Fibroblast of lung (primary cell): ENCODE measurements at regions not wholly inside any gene's neighbourhood (a gene's known extent, or its start where the extent isn't known, plus 50 kb on each side); places are given as distances from the start of the nearest gene placed in this dataset.

ENCODE experiments used
- EZH2 ChIP-seq: IDR thresholded peaks from 2 replicates; pipeline ENCODE4 v1.5.1; 2012; ENCODE audit warnings: low read length, control low read depth, mild to moderate bottlenecking; ENCODE audit errors: missing control alignments
- TF ChIP-seq, protein P1 (sequence below), 2 donors: IDR thresholded peaks in 1 of 2; conservative IDR thresholded peaks in 1 of 2; 1 replicate in 1 of 2; 2 replicates in 1 of 2; pipeline ENCODE4 v1.5.1; 2011 to 2012; ENCODE audit warnings: low read length in 2 of 2, control low read depth in 1 of 2, inconsistent platforms in 1 of 2, low read depth in 1 of 2, mild to moderate bottlenecking in 1 of 2

DNA sequence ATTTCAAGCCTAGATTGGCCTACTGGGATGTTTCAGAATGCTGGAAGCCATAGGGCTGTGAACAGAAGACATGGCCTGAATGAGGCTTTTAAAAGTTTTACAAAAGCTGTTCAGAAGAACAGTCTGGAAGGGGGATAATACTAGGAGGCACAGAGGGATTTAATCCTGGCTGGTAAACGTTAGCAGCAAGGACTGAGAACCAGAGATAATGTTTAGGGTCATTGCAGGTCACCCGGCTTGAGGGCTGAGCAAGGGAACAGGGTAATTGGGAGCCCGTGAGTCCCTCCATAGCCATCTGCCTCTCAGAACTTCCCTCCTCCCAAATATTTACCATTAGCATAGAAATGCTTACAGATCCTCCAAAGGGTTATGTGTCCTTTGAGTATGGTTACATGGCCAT lies 765.4 kb downstream of the TMEM182 start:
- TF ChIP-seq, protein P1, sequence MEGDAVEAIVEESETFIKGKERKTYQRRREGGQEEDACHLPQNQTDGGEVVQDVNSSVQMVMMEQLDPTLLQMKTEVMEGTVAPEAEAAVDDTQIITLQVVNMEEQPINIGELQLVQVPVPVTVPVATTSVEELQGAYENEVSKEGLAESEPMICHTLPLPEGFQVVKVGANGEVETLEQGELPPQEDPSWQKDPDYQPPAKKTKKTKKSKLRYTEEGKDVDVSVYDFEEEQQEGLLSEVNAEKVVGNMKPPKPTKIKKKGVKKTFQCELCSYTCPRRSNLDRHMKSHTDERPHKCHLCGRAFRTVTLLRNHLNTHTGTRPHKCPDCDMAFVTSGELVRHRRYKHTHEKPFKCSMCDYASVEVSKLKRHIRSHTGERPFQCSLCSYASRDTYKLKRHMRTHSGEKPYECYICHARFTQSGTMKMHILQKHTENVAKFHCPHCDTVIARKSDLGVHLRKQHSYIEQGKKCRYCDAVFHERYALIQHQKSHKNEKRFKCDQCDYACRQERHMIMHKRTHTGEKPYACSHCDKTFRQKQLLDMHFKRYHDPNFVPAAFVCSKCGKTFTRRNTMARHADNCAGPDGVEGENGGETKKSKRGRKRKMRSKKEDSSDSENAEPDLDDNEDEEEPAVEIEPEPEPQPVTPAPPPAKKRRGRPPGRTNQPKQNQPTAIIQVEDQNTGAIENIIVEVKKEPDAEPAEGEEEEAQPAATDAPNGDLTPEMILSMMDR (conservative IDR thresholded peaks at IDR 0.05 in 1 of 2, IDR thresholded peaks at IDR 0.05 in 1 of 2; ENCODE audit: low read depth in 1 of 2, low read length in 2 of 2), result no peak
- TF ChIP-seq EZH2, result no peak
